ENCODE measurements at regions not wholly inside any gene's neighbourhood (a gene's known extent, or its start where the extent isn't known, plus 50 kb on each side); places are given as distances from the start of the nearest gene placed in this dataset.
"Not testable (repeated sequence)": the region's sequence is repeated elsewhere in the genome, so short reads cannot be mapped to it uniquely, and the experiment has no call there.

DNA sequence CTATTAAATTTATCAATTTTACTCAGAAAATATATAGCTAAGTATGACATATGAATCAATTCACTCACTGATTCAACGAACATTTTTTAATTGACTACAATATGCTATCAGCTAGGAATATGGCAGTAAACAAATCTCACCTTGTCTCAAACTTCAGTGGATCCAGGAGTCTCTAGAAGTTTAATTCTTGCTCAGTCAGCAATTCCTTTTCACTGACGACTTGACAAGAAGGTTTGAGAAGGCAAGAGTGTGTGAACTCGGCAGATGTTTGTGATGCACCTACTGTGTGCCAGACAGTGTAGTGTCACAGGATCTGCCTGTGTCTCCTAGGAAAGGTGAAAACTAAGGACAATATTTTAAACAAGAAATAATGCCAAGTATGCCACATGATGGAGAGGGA lies 4175.7 kb upstream of the OR11H1 start:
- TF ChIP-seq, protein P1, sequence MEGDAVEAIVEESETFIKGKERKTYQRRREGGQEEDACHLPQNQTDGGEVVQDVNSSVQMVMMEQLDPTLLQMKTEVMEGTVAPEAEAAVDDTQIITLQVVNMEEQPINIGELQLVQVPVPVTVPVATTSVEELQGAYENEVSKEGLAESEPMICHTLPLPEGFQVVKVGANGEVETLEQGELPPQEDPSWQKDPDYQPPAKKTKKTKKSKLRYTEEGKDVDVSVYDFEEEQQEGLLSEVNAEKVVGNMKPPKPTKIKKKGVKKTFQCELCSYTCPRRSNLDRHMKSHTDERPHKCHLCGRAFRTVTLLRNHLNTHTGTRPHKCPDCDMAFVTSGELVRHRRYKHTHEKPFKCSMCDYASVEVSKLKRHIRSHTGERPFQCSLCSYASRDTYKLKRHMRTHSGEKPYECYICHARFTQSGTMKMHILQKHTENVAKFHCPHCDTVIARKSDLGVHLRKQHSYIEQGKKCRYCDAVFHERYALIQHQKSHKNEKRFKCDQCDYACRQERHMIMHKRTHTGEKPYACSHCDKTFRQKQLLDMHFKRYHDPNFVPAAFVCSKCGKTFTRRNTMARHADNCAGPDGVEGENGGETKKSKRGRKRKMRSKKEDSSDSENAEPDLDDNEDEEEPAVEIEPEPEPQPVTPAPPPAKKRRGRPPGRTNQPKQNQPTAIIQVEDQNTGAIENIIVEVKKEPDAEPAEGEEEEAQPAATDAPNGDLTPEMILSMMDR (IDR thresholded peaks at IDR 0.05): not testable (repeated sequence)
- TF ChIP-seq POLR2A, POLR2AphosphoS5, EP300 (IDR thresholded peaks at IDR 0.05): not testable (repeated sequence)

Measured in stomach (tissue), 4 donors.